ENCODE measurements at regions not wholly inside any gene's neighbourhood (a gene's known extent, or its start where the extent isn't known, plus 50 kb on each side); places are given as distances from the start of the nearest gene placed in this dataset.

DNA sequence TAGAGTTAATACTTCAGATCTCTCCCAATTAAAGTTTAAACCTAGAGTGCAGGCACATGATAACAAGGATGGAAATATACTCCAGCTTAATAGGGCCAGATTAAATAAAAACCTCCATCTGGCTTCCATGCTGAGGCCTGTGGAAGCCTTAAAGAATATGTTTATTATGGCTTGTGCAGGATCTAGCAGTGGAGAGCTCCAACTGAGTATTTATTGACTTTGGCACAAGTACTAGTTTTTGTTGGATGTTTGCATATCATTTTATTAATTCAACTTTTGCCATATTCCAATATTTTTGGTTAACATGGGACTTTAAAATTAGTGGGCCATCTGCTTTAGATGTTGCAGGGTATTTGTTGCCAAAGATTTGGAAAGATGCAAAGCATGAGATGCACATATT is 860.4 kb upstream of the SOX11 start:
- Histone ChIP-seq H3K4me3 (replicated peaks in 1 of 2; ENCODE audit: low read depth in 1 of 2, low read length in 2 of 2) (no peak overlapping the region), H3K4me2 (ENCODE audit: low read length) (no peak overlapping the region), H3K27ac (ENCODE audit: low read depth, low read length) (no peak overlapping the region), H3K9me3 (ENCODE audit: control insufficient read depth in 1 of 2, insufficient read depth in 1 of 2, low read depth in 1 of 2, low read length in 2 of 2) (peaks cover 0 to 35% of the 10 kb centered on the region in 2 experiments; a peak in 2 of 4 replicates), H4K20me1 (ENCODE audit: insufficient read depth) (no peaks in the 10 kb centered on the region), H3K36me3 (ENCODE audit: control insufficient read depth in 1 of 2, insufficient read depth in 2 of 2, low read length in 2 of 2) (no peaks in the 10 kb centered on the region), H2AFZ (ENCODE audit: low read depth, low read length, poor library complexity, severe bottlenecking) (no peak overlapping the region), H3K79me2 (ENCODE audit: insufficient read depth, low read length) (no peaks in the 10 kb centered on the region), H3K4me1 (ENCODE audit: control insufficient read depth in 1 of 2, insufficient read depth in 2 of 2, low read length in 2 of 2) (no peaks in the 10 kb centered on the region), H3K9me2 (ENCODE audit: insufficient read depth) (no peaks in the 10 kb centered on the region), H3K27me3 (ENCODE audit: insufficient read depth, low read length) (no peaks in the 10 kb centered on the region), H3K9ac (ENCODE audit: low read length) (no peak overlapping the region)
- intact Hi-C loops (cut with micrococcal nuclease): no loop called here
- no peak for ATAC-seq
- ChIA-PET CTCF (no interaction called here), POLR2A (no interaction called here), RAD21 (ENCODE audit: low non-redundant PET in 1 of 2, low total read pairs in 2 of 2, uncharacterized antibody in 2 of 2, unreplicated experiment in 2 of 2) (no interaction called here)
- BruUV-seq (replicated peaks): no TSS peak
- no peak for DNase-seq (ENCODE audit: low read depth, low spot score)
- TF ChIP-seq SIN3A (IDR thresholded peaks at IDR 0.05; ENCODE audit: low read depth) (no peak), CBX3 (IDR thresholded peaks at IDR 0.05; ENCODE audit: low read depth) (no peak), YY1 (IDR thresholded peaks at IDR 0.05; ENCODE audit: extremely low read depth, insufficient replicate concordance, low read depth, low read length) (no peak), SRF (IDR thresholded peaks at IDR 0.05; ENCODE audit: low read depth) (no peak)

DNA sequence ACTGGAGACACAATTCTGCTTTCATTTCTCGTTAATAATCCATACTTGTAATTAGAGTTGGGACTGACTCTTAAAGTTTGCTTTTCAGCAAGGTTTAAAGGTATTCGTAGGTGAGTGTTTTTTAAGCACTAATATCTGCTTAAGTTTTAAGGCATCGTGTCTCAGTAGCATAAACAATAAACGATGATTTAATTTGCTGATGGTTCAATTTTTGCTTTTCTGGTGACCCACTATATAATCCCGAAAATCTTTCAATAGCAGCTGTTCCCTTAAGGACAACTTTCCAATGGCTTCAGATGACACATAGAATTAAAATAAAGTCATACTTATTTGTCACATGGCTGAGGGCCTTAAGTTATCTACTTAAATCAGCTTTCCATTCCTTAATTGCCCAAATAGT is 859.5 kb upstream of the SOX11 start:
- no peaks in the 10 kb centered on the region for H3K79me2 ChIP-seq (ENCODE audit: insufficient read depth, low read length)
- no peaks in the 10 kb centered on the region for H3K27me3 ChIP-seq (ENCODE audit: insufficient read depth, low read length)
- H2AFZ ChIP-seq (ENCODE audit: low read depth, low read length, poor library complexity, severe bottlenecking): no peak overlapping the region
- no peak overlapping the region for H3K4me3 ChIP-seq (replicated peaks in 1 of 2; ENCODE audit: low read depth in 1 of 2, low read length in 2 of 2)
- TF ChIP-seq SIN3A (IDR thresholded peaks at IDR 0.05; ENCODE audit: low read depth) (no peak), EZH2phosphoT487 (IDR thresholded peaks at IDR 0.05; ENCODE audit: borderline replicate concordance) (no peak), SP1 (IDR thresholded peaks at IDR 0.05; ENCODE audit: low read depth) (no peak), CEBPB (IDR thresholded peaks at IDR 0.05; ENCODE audit: low read depth) (no peak), JUND (IDR thresholded peaks at IDR 0.05) (no peak), TCF7L2 (IDR thresholded peaks at IDR 0.05; ENCODE audit: borderline replicate concordance, extremely low read depth, insufficient read depth, insufficient read length) (no peak), ELF1 (IDR thresholded peaks at IDR 0.05; ENCODE audit: borderline replicate concordance, low read depth) (no peak), ZNF274 (IDR thresholded peaks at IDR 0.05; ENCODE audit: low read depth, low read length) (no peak)
- TF ChIP-seq, protein P1, sequence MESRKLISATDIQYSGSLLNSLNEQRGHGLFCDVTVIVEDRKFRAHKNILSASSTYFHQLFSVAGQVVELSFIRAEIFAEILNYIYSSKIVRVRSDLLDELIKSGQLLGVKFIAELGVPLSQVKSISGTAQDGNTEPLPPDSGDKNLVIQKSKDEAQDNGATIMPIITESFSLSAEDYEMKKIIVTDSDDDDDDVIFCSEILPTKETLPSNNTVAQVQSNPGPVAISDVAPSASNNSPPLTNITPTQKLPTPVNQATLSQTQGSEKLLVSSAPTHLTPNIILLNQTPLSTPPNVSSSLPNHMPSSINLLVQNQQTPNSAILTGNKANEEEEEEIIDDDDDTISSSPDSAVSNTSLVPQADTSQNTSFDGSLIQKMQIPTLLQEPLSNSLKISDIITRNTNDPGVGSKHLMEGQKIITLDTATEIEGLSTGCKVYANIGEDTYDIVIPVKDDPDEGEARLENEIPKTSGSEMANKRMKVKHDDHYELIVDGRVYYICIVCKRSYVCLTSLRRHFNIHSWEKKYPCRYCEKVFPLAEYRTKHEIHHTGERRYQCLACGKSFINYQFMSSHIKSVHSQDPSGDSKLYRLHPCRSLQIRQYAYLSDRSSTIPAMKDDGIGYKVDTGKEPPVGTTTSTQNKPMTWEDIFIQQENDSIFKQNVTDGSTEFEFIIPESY (IDR thresholded peaks at IDR 0.05; ENCODE audit: extremely low read depth, insufficient replicate concordance, low read length): no peak
- TF ChIP-seq, protein P2, sequence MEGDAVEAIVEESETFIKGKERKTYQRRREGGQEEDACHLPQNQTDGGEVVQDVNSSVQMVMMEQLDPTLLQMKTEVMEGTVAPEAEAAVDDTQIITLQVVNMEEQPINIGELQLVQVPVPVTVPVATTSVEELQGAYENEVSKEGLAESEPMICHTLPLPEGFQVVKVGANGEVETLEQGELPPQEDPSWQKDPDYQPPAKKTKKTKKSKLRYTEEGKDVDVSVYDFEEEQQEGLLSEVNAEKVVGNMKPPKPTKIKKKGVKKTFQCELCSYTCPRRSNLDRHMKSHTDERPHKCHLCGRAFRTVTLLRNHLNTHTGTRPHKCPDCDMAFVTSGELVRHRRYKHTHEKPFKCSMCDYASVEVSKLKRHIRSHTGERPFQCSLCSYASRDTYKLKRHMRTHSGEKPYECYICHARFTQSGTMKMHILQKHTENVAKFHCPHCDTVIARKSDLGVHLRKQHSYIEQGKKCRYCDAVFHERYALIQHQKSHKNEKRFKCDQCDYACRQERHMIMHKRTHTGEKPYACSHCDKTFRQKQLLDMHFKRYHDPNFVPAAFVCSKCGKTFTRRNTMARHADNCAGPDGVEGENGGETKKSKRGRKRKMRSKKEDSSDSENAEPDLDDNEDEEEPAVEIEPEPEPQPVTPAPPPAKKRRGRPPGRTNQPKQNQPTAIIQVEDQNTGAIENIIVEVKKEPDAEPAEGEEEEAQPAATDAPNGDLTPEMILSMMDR (IDR thresholded peaks at IDR 0.05 in 2 of 3, conservative IDR thresholded peaks at IDR 0.05 in 1 of 3; ENCODE audit: borderline replicate concordance in 1 of 3, insufficient read depth in 1 of 3, low read depth in 2 of 3, low read length in 2 of 3): no peak
- TF ChIP-seq, protein P3, sequence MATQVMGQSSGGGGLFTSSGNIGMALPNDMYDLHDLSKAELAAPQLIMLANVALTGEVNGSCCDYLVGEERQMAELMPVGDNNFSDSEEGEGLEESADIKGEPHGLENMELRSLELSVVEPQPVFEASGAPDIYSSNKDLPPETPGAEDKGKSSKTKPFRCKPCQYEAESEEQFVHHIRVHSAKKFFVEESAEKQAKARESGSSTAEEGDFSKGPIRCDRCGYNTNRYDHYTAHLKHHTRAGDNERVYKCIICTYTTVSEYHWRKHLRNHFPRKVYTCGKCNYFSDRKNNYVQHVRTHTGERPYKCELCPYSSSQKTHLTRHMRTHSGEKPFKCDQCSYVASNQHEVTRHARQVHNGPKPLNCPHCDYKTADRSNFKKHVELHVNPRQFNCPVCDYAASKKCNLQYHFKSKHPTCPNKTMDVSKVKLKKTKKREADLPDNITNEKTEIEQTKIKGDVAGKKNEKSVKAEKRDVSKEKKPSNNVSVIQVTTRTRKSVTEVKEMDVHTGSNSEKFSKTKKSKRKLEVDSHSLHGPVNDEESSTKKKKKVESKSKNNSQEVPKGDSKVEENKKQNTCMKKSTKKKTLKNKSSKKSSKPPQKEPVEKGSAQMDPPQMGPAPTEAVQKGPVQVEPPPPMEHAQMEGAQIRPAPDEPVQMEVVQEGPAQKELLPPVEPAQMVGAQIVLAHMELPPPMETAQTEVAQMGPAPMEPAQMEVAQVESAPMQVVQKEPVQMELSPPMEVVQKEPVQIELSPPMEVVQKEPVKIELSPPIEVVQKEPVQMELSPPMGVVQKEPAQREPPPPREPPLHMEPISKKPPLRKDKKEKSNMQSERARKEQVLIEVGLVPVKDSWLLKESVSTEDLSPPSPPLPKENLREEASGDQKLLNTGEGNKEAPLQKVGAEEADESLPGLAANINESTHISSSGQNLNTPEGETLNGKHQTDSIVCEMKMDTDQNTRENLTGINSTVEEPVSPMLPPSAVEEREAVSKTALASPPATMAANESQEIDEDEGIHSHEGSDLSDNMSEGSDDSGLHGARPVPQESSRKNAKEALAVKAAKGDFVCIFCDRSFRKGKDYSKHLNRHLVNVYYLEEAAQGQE (IDR thresholded peaks at IDR 0.05; ENCODE audit: low read depth): no peak
- no peaks in the 10 kb centered on the region for H3K9me2 ChIP-seq (ENCODE audit: insufficient read depth)
- ATAC-seq (no peak), DNase-seq (ENCODE audit: low read depth, low spot score) (no peak)
- ChIA-PET RAD21 (ENCODE audit: low non-redundant PET in 1 of 2, low total read pairs in 2 of 2, uncharacterized antibody in 2 of 2, unreplicated experiment in 2 of 2) (no interaction called here), POLR2A (no interaction called here), CTCF (no interaction called here)
- no peak overlapping the region for H3K9ac ChIP-seq (ENCODE audit: low read length)
- no peak overlapping the region for H3K4me2 ChIP-seq (ENCODE audit: low read length)
- no peaks in the 10 kb centered on the region for H4K20me1 ChIP-seq (ENCODE audit: insufficient read depth)
- H3K27ac ChIP-seq (ENCODE audit: low read depth, low read length): no peak overlapping the region
- peaks cover 3 to 33% of the 10 kb centered on the region in 2 experiments; a peak in 2 of 4 replicates for H3K9me3 ChIP-seq (ENCODE audit: control insufficient read depth in 1 of 2, insufficient read depth in 1 of 2, low read depth in 1 of 2, low read length in 2 of 2)
- intact Hi-C loops (cut with micrococcal nuclease): no loop called here
- BruUV-seq (replicated peaks): no TSS peak
- H3K4me1 ChIP-seq (ENCODE audit: control insufficient read depth in 1 of 2, insufficient read depth in 2 of 2, low read length in 2 of 2): no peaks in the 10 kb centered on the region
- no peaks in the 10 kb centered on the region for H3K36me3 ChIP-seq (ENCODE audit: control insufficient read depth in 1 of 2, insufficient read depth in 2 of 2, low read length in 2 of 2)
